A673 (cell line): ENCODE measurements at regions not wholly inside any gene's neighbourhood (a gene's known extent, or its start where the extent isn't known, plus 50 kb on each side); places are given as distances from the start of the nearest gene placed in this dataset.

Source experiments
- EZH2 ChIP-seq: fragments of 200-600 bp; sonication (generic); IDR thresholded peaks from 2 replicates; pipeline ENCODE4 v1.6.1; 2017; ENCODE audit warnings: borderline replicate concordance, low read depth, mild to moderate bottlenecking, mixed read lengths, antibody characterized with exemption, low read length; ENCODE audit not compliant: poor library complexity, severe bottlenecking
- TF ChIP-seq, protein P1 (sequence below): fragments of 300-800, 200-600 bp; sonication (generic); conservative IDR thresholded peaks from 2 replicates; pipeline ENCODE4 v1.5.1; 2017; ENCODE audit warnings: low read depth, mild to moderate bottlenecking, antibody characterized with exemption, low read length, moderate library complexity, mixed read lengths

DNA sequence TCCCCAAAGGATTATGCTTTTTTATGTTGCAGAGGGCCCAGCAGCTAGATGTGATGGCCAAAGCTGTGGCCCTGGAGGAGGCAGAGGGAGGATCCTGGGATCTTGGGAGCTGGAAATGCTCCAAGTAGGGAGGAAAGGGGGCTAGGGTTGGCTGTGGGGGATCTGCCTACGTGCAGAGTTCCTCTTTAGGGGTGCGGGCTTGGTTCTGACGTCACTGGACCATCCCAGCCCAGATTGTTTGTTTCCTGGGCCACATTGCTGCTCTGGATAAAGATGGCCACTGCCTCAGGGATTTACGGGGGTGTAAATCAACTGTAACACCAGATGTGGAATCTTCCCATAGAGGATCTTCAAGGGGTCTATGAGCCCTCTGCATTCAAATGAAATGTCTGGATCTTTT, 110.3 kb upstream of the SYT13 start:
- TF ChIP-seq, protein P1, sequence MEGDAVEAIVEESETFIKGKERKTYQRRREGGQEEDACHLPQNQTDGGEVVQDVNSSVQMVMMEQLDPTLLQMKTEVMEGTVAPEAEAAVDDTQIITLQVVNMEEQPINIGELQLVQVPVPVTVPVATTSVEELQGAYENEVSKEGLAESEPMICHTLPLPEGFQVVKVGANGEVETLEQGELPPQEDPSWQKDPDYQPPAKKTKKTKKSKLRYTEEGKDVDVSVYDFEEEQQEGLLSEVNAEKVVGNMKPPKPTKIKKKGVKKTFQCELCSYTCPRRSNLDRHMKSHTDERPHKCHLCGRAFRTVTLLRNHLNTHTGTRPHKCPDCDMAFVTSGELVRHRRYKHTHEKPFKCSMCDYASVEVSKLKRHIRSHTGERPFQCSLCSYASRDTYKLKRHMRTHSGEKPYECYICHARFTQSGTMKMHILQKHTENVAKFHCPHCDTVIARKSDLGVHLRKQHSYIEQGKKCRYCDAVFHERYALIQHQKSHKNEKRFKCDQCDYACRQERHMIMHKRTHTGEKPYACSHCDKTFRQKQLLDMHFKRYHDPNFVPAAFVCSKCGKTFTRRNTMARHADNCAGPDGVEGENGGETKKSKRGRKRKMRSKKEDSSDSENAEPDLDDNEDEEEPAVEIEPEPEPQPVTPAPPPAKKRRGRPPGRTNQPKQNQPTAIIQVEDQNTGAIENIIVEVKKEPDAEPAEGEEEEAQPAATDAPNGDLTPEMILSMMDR, result no peak
- TF ChIP-seq EZH2, result no peak
